Fibroblast of lung (primary cell): ENCODE measurements at regions not wholly inside any gene's neighbourhood (a gene's known extent, or its start where the extent isn't known, plus 50 kb on each side); places are given as distances from the start of the nearest gene placed in this dataset.

Experiments used
- DNase-seq, 2 donors: peaks; one replicate each; pipeline versions ENCODE4 v3.0.0 to v3.0.0-alpha.2; 2010; ENCODE audit warnings: low read depth in 2 of 2
- H2AFZ ChIP-seq: 2 replicates; pipeline ENCODE4 v1.5.1; 2012; ENCODE audit warnings: low read length, control low read depth, inconsistent platforms
- H3K27ac ChIP-seq: 2 replicates; pipeline ENCODE4 v1.5.1; 2011; ENCODE audit warnings: low read length, control low read depth; ENCODE audit not compliant: insufficient read depth
- H3K27me3 ChIP-seq: 2 replicates; pipeline ENCODE4 v1.5.1; 2011; ENCODE audit warnings: mild to moderate bottlenecking, low read length; ENCODE audit not compliant: control insufficient read depth, insufficient read depth
- H3K36me3 ChIP-seq: 2 replicates; pipeline ENCODE4 v1.5.1; 2011; ENCODE audit warnings: low read length; ENCODE audit not compliant: control insufficient read depth, insufficient read depth
- H3K4me1 ChIP-seq: 2 replicates; pipeline ENCODE4 v1.5.1; 2011; ENCODE audit warnings: low read length; ENCODE audit not compliant: control insufficient read depth, insufficient read depth; ENCODE audit errors: extremely low read depth
- H3K4me2 ChIP-seq: 2 replicates; pipeline ENCODE4 v1.5.1; 2011; ENCODE audit warnings: low read length, control low read depth; ENCODE audit not compliant: insufficient read depth; ENCODE audit errors: extremely low read depth
- H3K4me3 ChIP-seq, 4 experiments: fragments of 200-600 bp in 1 of 4; sonication (generic) in 1 of 4; replicated peaks in 1 of 4; 2 replicates each; pipeline ENCODE4 v1.5.1; 2011 to 2016; ENCODE audit warnings: low read length in 4 of 4, low read depth in 3 of 4, mild to moderate bottlenecking in 3 of 4, control low read depth in 2 of 4, inconsistent platforms in 1 of 4, mixed read lengths in 1 of 4; ENCODE audit not compliant: insufficient read depth in 1 of 4; ENCODE audit errors: control extremely low read depth in 1 of 4
- H3K79me2 ChIP-seq: 2 replicates; pipeline ENCODE4 v1.5.1; 2012; ENCODE audit warnings: mild to moderate bottlenecking, low read length, inconsistent platforms; ENCODE audit not compliant: control insufficient read depth, insufficient read depth
- H3K9ac ChIP-seq: 2 replicates; pipeline ENCODE4 v1.5.1; 2011; ENCODE audit warnings: mild to moderate bottlenecking, low read length, control low read depth; ENCODE audit not compliant: insufficient read depth
- H3K9me3 ChIP-seq: 2 replicates; pipeline ENCODE4 v1.5.1; 2012; ENCODE audit warnings: low read depth, low read length; ENCODE audit not compliant: control insufficient read depth, insufficient read depth
- H4K20me1 ChIP-seq: 2 replicates; pipeline ENCODE4 v1.5.1; 2011; ENCODE audit warnings: low read length; ENCODE audit not compliant: control insufficient read depth, insufficient read depth; ENCODE audit errors: extremely low read depth
- CTCF ChIP-seq, 2 donors: IDR thresholded peaks in 1 of 2; conservative IDR thresholded peaks in 1 of 2; 1 replicate in 1 of 2; 2 replicates in 1 of 2; pipeline ENCODE4 v1.5.1; 2011 to 2012; ENCODE audit warnings: low read length in 2 of 2, control low read depth in 1 of 2, inconsistent platforms in 1 of 2, low read depth in 1 of 2, mild to moderate bottlenecking in 1 of 2
- EZH2 ChIP-seq: IDR thresholded peaks from 2 replicates; pipeline ENCODE4 v1.5.1; 2012; ENCODE audit warnings: low read length, control low read depth, mild to moderate bottlenecking; ENCODE audit errors: missing control alignments

- no peaks in the 10 kb centered on the region for H3K27me3 ChIP-seq
- no peaks in the 10 kb centered on the region for H3K79me2 ChIP-seq
- H3K4me1 ChIP-seq, result no peaks in the 10 kb centered on the region
- H3K9ac ChIP-seq, result no peak overlapping the region
- no peak for DNase-seq
- H2AFZ ChIP-seq, result no peak overlapping the region
- H3K36me3 ChIP-seq, result no peaks in the 10 kb centered on the region
- H3K4me3 ChIP-seq, result no peak overlapping the region
- H4K20me1 ChIP-seq, result no peaks in the 10 kb centered on the region
- H3K4me2 ChIP-seq, result no peak overlapping the region
- no peaks in the 10 kb centered on the region for H3K9me3 ChIP-seq
- no peak for TF ChIP-seq CTCF (conservative IDR thresholded peaks at IDR 0.05 in 1 of 2, IDR thresholded peaks at IDR 0.05 in 1 of 2; ENCODE audit: low read depth in 1 of 2, low read length in 2 of 2)
- no peak for TF ChIP-seq EZH2
- no peak overlapping the region for H3K27ac ChIP-seq
These were observed 297.3 kb upstream of the PROX1 start for GRCh38 chr1:213690341-213690917.

GRCh38 chr1:213692321-213692720 lies 295.5 kb upstream of the PROX1 start:
- Histone ChIP-seq H3K79me2 (no peaks in the 10 kb centered on the region), H3K9ac (no peak overlapping the region), H3K36me3 (no peaks in the 10 kb centered on the region), H4K20me1 (no peaks in the 10 kb centered on the region), H3K27me3 (no peaks in the 10 kb centered on the region), H3K9me3 (no peaks in the 10 kb centered on the region), H3K27ac (no peak overlapping the region), H2AFZ (no peak overlapping the region), H3K4me3 (no peak overlapping the region), H3K4me1 (no peaks in the 10 kb centered on the region), H3K4me2 (no peak overlapping the region)
- DNase-seq, result no peak
- TF ChIP-seq EZH2 (no peak), CTCF (conservative IDR thresholded peaks at IDR 0.05 in 1 of 2, IDR thresholded peaks at IDR 0.05 in 1 of 2; ENCODE audit: low read depth in 1 of 2, low read length in 2 of 2) (no peak)

- Histone ChIP-seq H3K79me2 (no peaks in the 10 kb centered on the region), H3K4me3 (no peak overlapping the region), H3K36me3 (no peaks in the 10 kb centered on the region), H3K9ac (no peak overlapping the region), H4K20me1 (no peaks in the 10 kb centered on the region), H3K9me3 (no peaks in the 10 kb centered on the region), H3K4me1 (no peaks in the 10 kb centered on the region), H3K27me3 (no peaks in the 10 kb centered on the region), H3K27ac (no peak overlapping the region), H2AFZ (no peak overlapping the region), H3K4me2 (no peak overlapping the region)
- TF ChIP-seq CTCF (conservative IDR thresholded peaks at IDR 0.05 in 1 of 2, IDR thresholded peaks at IDR 0.05 in 1 of 2; ENCODE audit: low read depth in 1 of 2, low read length in 2 of 2) (no peak), EZH2 (no peak)
- no peak for DNase-seq
These were observed 293.9 kb upstream of the PROX1 start for GRCh38 chr1:213693864-213694263.
